DND-41 (cell line): ENCODE measurements at regions not wholly inside any gene's neighbourhood (a gene's known extent, or its start where the extent isn't known, plus 50 kb on each side); places are given as distances from the start of the nearest gene placed in this dataset.
"Not testable (repeated sequence)": the region's sequence is repeated elsewhere in the genome, so short reads cannot be mapped to it uniquely, and the experiment has no call there.

ENCODE experiments used
- ATAC-seq: fragments of 200-7000 bp; cut with Tn5 transposase; 3 replicates; pipeline ENCODE4 v1.9.1; 2021; ENCODE audit warnings: low read depth; ENCODE audit not compliant: insufficient read depth
- DNase-seq: peaks from one replicate; pipeline ENCODE4 v3.0.0-alpha.2; 2020
- H2AFZ ChIP-seq: 2 replicates; pipeline ENCODE4 v1.6.0; 2012; ENCODE audit warnings: low read depth, low read length
- H3K27ac ChIP-seq: 2 replicates; pipeline ENCODE4 v1.5.1; 2012; ENCODE audit warnings: low read length, inconsistent platforms
- H3K27me3 ChIP-seq: fragments of 200-600 bp; sonication (generic); 2 replicates; pipeline ENCODE4 v1.6.0; 2012; ENCODE audit warnings: low read length, mild to moderate bottlenecking, inconsistent platforms; ENCODE audit not compliant: insufficient read depth, poor library complexity
- H3K36me3 ChIP-seq: 2 replicates; pipeline ENCODE4 v1.5.1; 2012; ENCODE audit warnings: low read length, inconsistent platforms; ENCODE audit not compliant: insufficient read depth
- H3K4me1 ChIP-seq: 2 replicates; pipeline ENCODE4 v1.5.1; 2012; ENCODE audit warnings: mild to moderate bottlenecking, low read length; ENCODE audit not compliant: insufficient read depth
- H3K4me2 ChIP-seq: 2 replicates; pipeline ENCODE4 v1.6.0; 2012; ENCODE audit warnings: mild to moderate bottlenecking, moderate library complexity, low read length, inconsistent platforms; ENCODE audit not compliant: insufficient read depth
- H3K4me3 ChIP-seq, 2 experiments: fragments of 200-600 bp in 1 of 2; shearing (Covaris generic) in 1 of 2; 2 replicates each; pipeline ENCODE4 v1.5.1; 2012 to 2016; ENCODE audit warnings: inconsistent platforms in 2 of 2, low read length in 2 of 2, mild to moderate bottlenecking in 2 of 2, low read depth in 1 of 2, moderate library complexity in 1 of 2
- H3K79me2 ChIP-seq: 2 replicates; pipeline ENCODE4 v1.6.0; 2012; ENCODE audit warnings: low read length, inconsistent platforms; ENCODE audit not compliant: insufficient read depth
- H3K9ac ChIP-seq: 2 replicates; pipeline ENCODE4 v1.6.0; 2012; ENCODE audit warnings: low read depth, mild to moderate bottlenecking, inconsistent platforms, low read length, moderate library complexity
- H3K9me3 ChIP-seq: 2 replicates; pipeline ENCODE4 v1.5.1; 2012; ENCODE audit warnings: low read length, moderate library complexity, mild to moderate bottlenecking, inconsistent platforms; ENCODE audit not compliant: insufficient read depth, severe bottlenecking
- H4K20me1 ChIP-seq: 2 replicates; pipeline ENCODE4 v1.6.0; 2012; ENCODE audit warnings: low read length; ENCODE audit not compliant: insufficient read depth
- CTCF ChIP-seq: IDR thresholded peaks from 2 replicates; pipeline ENCODE4 v1.5.1; 2012; ENCODE audit warnings: borderline replicate concordance, low read length, moderate library complexity, mild to moderate bottlenecking; ENCODE audit not compliant: poor library complexity, severe bottlenecking; ENCODE audit errors: extremely low read depth
- EZH2 ChIP-seq: IDR thresholded peaks from 3 replicates; pipeline ENCODE4 v1.6.1; 2012; ENCODE audit warnings: borderline replicate concordance, low read depth, mild to moderate bottlenecking, moderate library complexity, low read length, inconsistent platforms; ENCODE audit not compliant: severe bottlenecking

- Histone ChIP-seq H4K20me1 (no peaks in the 10 kb centered on the region), H3K36me3 (no peaks in the 10 kb centered on the region), H3K4me1 (peaks cover 12% of the 10 kb centered on the region), H3K27me3 (no peaks in the 10 kb centered on the region), H3K9me3 (no peaks in the 10 kb centered on the region), H3K4me2 (no peak overlapping the region), H3K79me2 (no peaks in the 10 kb centered on the region; the same call in 1 of the 2 replicates), H3K27ac (no peak overlapping the region), H3K9ac (no peak overlapping the region), H3K4me3 (no peak overlapping the region), H2AFZ (no peak overlapping the region)
- TF ChIP-seq CTCF: no peak
- TF ChIP-seq EZH2: no peak
- DNase-seq: no peak
- no peak for ATAC-seq
These were observed 153.5 kb upstream of the ATF7IP start for GRCh38 chr12:14211947-14212387.

GRCh38 chr12:14213542-14213941, 151.9 kb upstream of the ATF7IP start:
- ATAC-seq: no peak

GRCh38 chr12:14214495-14214894, 151.0 kb upstream of the ATF7IP start:
- no peak overlapping the region for H2AFZ ChIP-seq
- H3K9me3 ChIP-seq: no peaks in the 10 kb centered on the region
- H3K27ac ChIP-seq: no peak overlapping the region
- TF ChIP-seq EZH2: no peak
- no peak for TF ChIP-seq CTCF
- H3K4me1 ChIP-seq: peaks cover 18% of the 10 kb centered on the region
- ATAC-seq: no peak
- H3K27me3 ChIP-seq: no peaks in the 10 kb centered on the region
- no peaks in the 10 kb centered on the region; the same call in 1 of the 2 replicates for H3K79me2 ChIP-seq
- no peak overlapping the region for H3K4me3 ChIP-seq
- H4K20me1 ChIP-seq: no peaks in the 10 kb centered on the region
- H3K9ac ChIP-seq: no peak overlapping the region
- no peak overlapping the region for H3K4me2 ChIP-seq
- no peaks in the 10 kb centered on the region for H3K36me3 ChIP-seq
- no peak for DNase-seq

More at GRCh38 chr12:14213542-14213941, 151.9 kb upstream of the ATF7IP start:
- Histone ChIP-seq H3K79me2 (no peaks in the 10 kb centered on the region; the same call in 1 of the 2 replicates), H3K27me3 (no peaks in the 10 kb centered on the region), H3K4me3 (no peak overlapping the region), H3K4me1 (peaks cover 18% of the 10 kb centered on the region), H3K4me2 (no peak overlapping the region), H3K9ac (no peak overlapping the region), H3K36me3 (no peaks in the 10 kb centered on the region), H4K20me1 (no peaks in the 10 kb centered on the region), H2AFZ (no peak overlapping the region), H3K27ac (no peak overlapping the region), H3K9me3 (no peaks in the 10 kb centered on the region)
- no peak for DNase-seq
- TF ChIP-seq CTCF (no peak), EZH2 (no peak)

GRCh38 chr12:14215949-14216348, 149.5 kb upstream of the ATF7IP start:
- H3K9me3 ChIP-seq, H3K27me3 ChIP-seq, ATAC-seq, H4K20me1 ChIP-seq, H3K36me3 ChIP-seq, DNase-seq, H3K79me2 ChIP-seq: not testable (repeated sequence)
- Histone ChIP-seq H3K9ac (peak overlapping the region; percentile 44), H2AFZ (peak overlapping the region; percentile 76), H3K4me3 (peak overlapping the region in 1 of 2 experiments; percentile 33; a peak in 1 of 4 replicates), H3K4me2 (peak overlapping the region; percentile 63), H3K4me1 (peaks cover 18% of the 10 kb centered on the region), H3K27ac (peak overlapping the region; percentile 65; the same call in 1 of the 2 replicates)
